Neuronal stem cell (in vitro differentiated cells): ENCODE measurements at regions not wholly inside any gene's neighbourhood (a gene's known extent, or its start where the extent isn't known, plus 50 kb on each side); places are given as distances from the start of the nearest gene placed in this dataset.
A peak's percentile ranks its signal among the peaks of the same experiment; 100 is the strongest.

Source experiments
- DNase-seq: peaks from one replicate; pipeline ENCODE4 v3.0.0-alpha.2; 2013; ENCODE audit warnings: low spot score
- H2AFZ ChIP-seq: one replicate; pipeline ENCODE4 v1.6.1; 2013; ENCODE audit warnings: mild to moderate bottlenecking, low read length, inconsistent platforms
- H2AK5ac ChIP-seq: 2 replicates; pipeline ENCODE4 v1.6.1; 2013; ENCODE audit warnings: low read depth, mild to moderate bottlenecking, inconsistent platforms, low read length, moderate library complexity, mixed read lengths
- H2BK120ac ChIP-seq: 2 replicates; pipeline ENCODE4 v1.6.1; 2013; ENCODE audit warnings: low read depth, mild to moderate bottlenecking, inconsistent platforms, low read length, moderate library complexity, mixed read lengths
- H2BK12ac ChIP-seq: one replicate; pipeline ENCODE4 v1.6.1; 2013; ENCODE audit warnings: low read length, inconsistent platforms
- H2BK15ac ChIP-seq: 2 replicates; pipeline ENCODE4 v1.6.1; 2013; ENCODE audit warnings: mild to moderate bottlenecking, low read length, inconsistent platforms, mixed read lengths
- H2BK5ac ChIP-seq: one replicate; pipeline ENCODE4 v1.6.1; 2013; ENCODE audit warnings: inconsistent platforms, mild to moderate bottlenecking, low read length, moderate library complexity
- H3K14ac ChIP-seq: one replicate; pipeline ENCODE4 v1.6.1; 2013; ENCODE audit warnings: low read length, inconsistent platforms
- H3K18ac ChIP-seq: 2 replicates; pipeline ENCODE4 v1.6.1; 2013; ENCODE audit warnings: low read length, inconsistent platforms
- H3K23ac ChIP-seq: 2 replicates; pipeline ENCODE4 v1.6.1; 2013; ENCODE audit warnings: low read depth, mild to moderate bottlenecking, mixed read lengths, low read length, inconsistent platforms; ENCODE audit not compliant: poor library complexity
- H3K27ac ChIP-seq: replicated peaks from 3 replicates; pipeline ENCODE4 v1.5.1; 2013; ENCODE audit warnings: low read length, inconsistent platforms
- H3K27me3 ChIP-seq, 3 experiments: 2 replicates each; pipeline ENCODE4 v1.6.1; 2013; ENCODE audit warnings: low read length in 3 of 3, mild to moderate bottlenecking in 2 of 3, inconsistent platforms in 1 of 3, low read depth in 1 of 3, mixed read lengths in 1 of 3, moderate library complexity in 1 of 3; ENCODE audit not compliant: control insufficient read depth in 3 of 3, insufficient read depth in 3 of 3
- H3K36me3 ChIP-seq, 2 donors: replicated peaks in 1 of 2; 2 replicates each; pipeline ENCODE4 v1.6.1; 2013; ENCODE audit warnings: low read length in 2 of 2; ENCODE audit not compliant: control insufficient read depth in 2 of 2, insufficient read depth in 2 of 2
- H3K4ac ChIP-seq: 2 replicates; pipeline ENCODE4 v1.6.1; 2013; ENCODE audit warnings: inconsistent platforms, mild to moderate bottlenecking, low read length, moderate library complexity
- H3K4me1 ChIP-seq, 2 donors: 1 replicate in 1 of 2; 2 replicates in 1 of 2; pipeline ENCODE4 v1.6.1; 2013; ENCODE audit warnings: low read length in 2 of 2, low read depth in 1 of 2; ENCODE audit not compliant: control insufficient read depth in 2 of 2, insufficient read depth in 1 of 2
- H3K4me2 ChIP-seq: one replicate; pipeline ENCODE4 v1.6.1; 2013; ENCODE audit warnings: mild to moderate bottlenecking, low read length, inconsistent platforms; ENCODE audit not compliant: insufficient read depth, poor library complexity, severe bottlenecking
- H3K4me3 ChIP-seq, 2 donors: 2 replicates each; pipeline ENCODE4 v1.5.1; 2013; ENCODE audit warnings: low read length in 2 of 2, mild to moderate bottlenecking in 2 of 2, inconsistent platforms in 1 of 2, moderate library complexity in 1 of 2
- H3K79me1 ChIP-seq: one replicate; pipeline ENCODE4 v1.6.1; 2013; ENCODE audit warnings: low read depth, mild to moderate bottlenecking, inconsistent platforms, low read length, moderate library complexity
- H3K9ac ChIP-seq: one replicate; pipeline ENCODE4 v1.6.1; 2013; ENCODE audit warnings: mild to moderate bottlenecking, low read depth, low read length, inconsistent platforms; ENCODE audit not compliant: poor library complexity
- H3K9me3 ChIP-seq, 2 donors: replicated peaks in 1 of 2; 2 replicates each; pipeline versions ENCODE3 to v1.6.1; 2013; ENCODE audit warnings: low read length in 2 of 2, mild to moderate bottlenecking in 2 of 2, inconsistent platforms in 1 of 2, low read depth in 1 of 2, mixed read lengths in 1 of 2, moderate library complexity in 1 of 2; ENCODE audit not compliant: control insufficient read depth in 2 of 2, insufficient read depth in 1 of 2
- H4K8ac ChIP-seq: one replicate; pipeline ENCODE4 v1.6.1; 2013; ENCODE audit warnings: low read depth, mild to moderate bottlenecking, inconsistent platforms, low read length, moderate library complexity
- H4K91ac ChIP-seq: one replicate; pipeline ENCODE4 v1.6.1; 2013; ENCODE audit warnings: low read length, low read depth, mild to moderate bottlenecking, inconsistent platforms; ENCODE audit not compliant: poor library complexity
- WGBS, 2 donors: extraction: QIAGEN DNeasy Blood & Tissue Kit; methylation state at CpG; one replicate each; pipeline ENCODE4 v1.1.7; 2013; ENCODE audit warnings: missing lambda C conversion rate in 2 of 2, mixed read lengths in 1 of 2; ENCODE audit not compliant: insufficient read length in 2 of 2, insufficient replicate concordance in 1 of 2; ENCODE audit errors: extremely low coverage in 2 of 2; 5-methylcytosine and 5-hydroxymethylcytosine counted together

- no peak for DNase-seq
- H2BK5ac ChIP-seq, result no peak overlapping the region
- H4K8ac ChIP-seq, result no peak overlapping the region
- H3K9ac ChIP-seq, result no peak overlapping the region
- no peak overlapping the region for H3K18ac ChIP-seq
- no peak overlapping the region for H2BK15ac ChIP-seq
- H3K14ac ChIP-seq, result no peak overlapping the region
- H2AK5ac ChIP-seq, result no peak overlapping the region
- H3K4ac ChIP-seq, result no peak overlapping the region
- peak overlapping the region; percentile 44 for H2AFZ ChIP-seq
- no peak overlapping the region for H3K23ac ChIP-seq
- H3K4me3 ChIP-seq, result no peak overlapping the region
- H3K36me3 ChIP-seq, result no peaks in the 10 kb centered on the region
- H3K4me2 ChIP-seq, result no peak overlapping the region
- H3K27ac ChIP-seq, result no peak overlapping the region
- no peaks in the 10 kb centered on the region for H3K79me1 ChIP-seq
- no peak overlapping the region for H2BK120ac ChIP-seq
- H3K27me3 ChIP-seq, result no peaks in the 10 kb centered on the region
- no peak overlapping the region for H4K91ac ChIP-seq
- no peaks in the 10 kb centered on the region for H3K9me3 ChIP-seq
- H2BK12ac ChIP-seq, result no peak overlapping the region
- H3K4me1 ChIP-seq, result peaks cover 3 to 4% of the 10 kb centered on the region in 2 donors
- no CpG with 5 or more reads among the region's 10 CpGs for WGBS, 2 donors
Observed at GRCh38 chr5:81908044-81908443, 63.8 kb upstream of the ATG10 start.

- H3K18ac ChIP-seq, result peak overlapping the region; percentile 68
- H3K9ac ChIP-seq, result no peak overlapping the region
- WGBS, 2 donors, result no CpG with 5 or more reads among the region's 4 CpGs
- H2BK120ac ChIP-seq, result no peak overlapping the region
- H3K27ac ChIP-seq, result no peak overlapping the region
- H3K4me3 ChIP-seq, result no peak overlapping the region
- peak overlapping the region; percentile 33 for H2AK5ac ChIP-seq
- DNase-seq, result no peak
- peak overlapping the region; percentile 43 for H2BK12ac ChIP-seq
- H2AFZ ChIP-seq, result peak overlapping the region; percentile 61
- H3K9me3 ChIP-seq, result no peaks in the 10 kb centered on the region
- no peak overlapping the region for H2BK15ac ChIP-seq
- H3K14ac ChIP-seq, result peak overlapping the region; percentile 23
- no peak overlapping the region for H3K23ac ChIP-seq
- H3K36me3 ChIP-seq, result no peaks in the 10 kb centered on the region
- no peaks in the 10 kb centered on the region for H3K79me1 ChIP-seq
- peaks cover 3 to 4% of the 10 kb centered on the region in 2 donors for H3K4me1 ChIP-seq
- H4K8ac ChIP-seq, result peak overlapping the region; percentile 95
- no peaks in the 10 kb centered on the region for H3K27me3 ChIP-seq
- no peak overlapping the region for H3K4me2 ChIP-seq
- no peak overlapping the region for H4K91ac ChIP-seq
- no peak overlapping the region for H2BK5ac ChIP-seq
- H3K4ac ChIP-seq, result peak overlapping the region; percentile 28
Observed at GRCh38 chr5:81907012-81907635, 64.7 kb upstream of the ATG10 start.

- Histone ChIP-seq H3K36me3 (no peaks in the 10 kb centered on the region), H3K4me3 (no peak overlapping the region), H3K9me3 (no peaks in the 10 kb centered on the region), H3K27me3 (no peaks in the 10 kb centered on the region), H3K9ac (no peak overlapping the region), H2AK5ac (no peak overlapping the region), H2BK120ac (no peak overlapping the region), H3K4ac (no peak overlapping the region), H3K79me1 (no peaks in the 10 kb centered on the region), H3K4me2 (no peak overlapping the region), H2BK5ac (no peak overlapping the region), H3K27ac (no peak overlapping the region), H2AFZ (no peak overlapping the region), H2BK15ac (no peak overlapping the region), H3K14ac (no peak overlapping the region), H3K4me1 (peaks cover 3 to 4% of the 10 kb centered on the region in 2 donors), H3K23ac (no peak overlapping the region), H4K8ac (no peak overlapping the region), H4K91ac (no peak overlapping the region), H2BK12ac (no peak overlapping the region), H3K18ac (no peak overlapping the region)
- no CpG with 5 or more reads among the region's 5 CpGs for WGBS, 2 donors
- DNase-seq, result no peak
Observed at GRCh38 chr5:81906086-81906485, 65.7 kb upstream of the ATG10 start.

- Histone ChIP-seq H2BK15ac (no peak overlapping the region), H3K9me3 (no peaks in the 10 kb centered on the region), H4K91ac (no peak overlapping the region), H3K27me3 (no peaks in the 10 kb centered on the region), H3K36me3 (no peaks in the 10 kb centered on the region), H3K4ac (no peak overlapping the region), H3K4me1 (peaks cover 3 to 4% of the 10 kb centered on the region in 2 donors), H4K8ac (no peak overlapping the region), H3K18ac (no peak overlapping the region), H2AFZ (no peak overlapping the region), H3K14ac (no peak overlapping the region), H2AK5ac (no peak overlapping the region), H3K4me2 (no peak overlapping the region), H3K27ac (no peak overlapping the region), H3K79me1 (no peaks in the 10 kb centered on the region), H2BK12ac (no peak overlapping the region), H2BK120ac (no peak overlapping the region), H3K9ac (no peak overlapping the region), H3K23ac (no peak overlapping the region), H2BK5ac (no peak overlapping the region), H3K4me3 (no peak overlapping the region)
- WGBS, 2 donors, result no CpG with 5 or more reads among the region's 2 CpGs
- DNase-seq, result no peak
Observed at GRCh38 chr5:81904861-81905260, 67.0 kb upstream of the ATG10 start.
